ENCODE measurements at regions not wholly inside any gene's neighbourhood (a gene's known extent, or its start where the extent isn't known, plus 50 kb on each side); places are given as distances from the start of the nearest gene placed in this dataset.

- no peak overlapping the region for H2AK5ac ChIP-seq (ENCODE audit: low read length)
- no peaks in the 10 kb centered on the region for H3K79me1 ChIP-seq (ENCODE audit: low read length)
- H3K27ac ChIP-seq (ENCODE audit: low read depth, low read length) = no peak overlapping the region
- H3K14ac ChIP-seq (ENCODE audit: low read length) = no peak overlapping the region
- no peaks in the 10 kb centered on the region for H3K79me2 ChIP-seq (ENCODE audit: control insufficient read depth, insufficient read depth, low read length, poor library complexity)
- H4K12ac ChIP-seq (ENCODE audit: low read depth, low read length) = no peak overlapping the region
- H3K4me1 ChIP-seq (ENCODE audit: control insufficient read depth in 1 of 2, insufficient read depth in 2 of 2, low read length in 2 of 2) = no peaks in the 10 kb centered on the region
- H3K27me3 ChIP-seq (ENCODE audit: insufficient read depth, low read length) = no peaks in the 10 kb centered on the region
- H3K36me3 ChIP-seq (ENCODE audit: control insufficient read depth in 1 of 2, insufficient read depth in 2 of 2, low read length in 2 of 2) = no peaks in the 10 kb centered on the region
- H3K9ac ChIP-seq (ENCODE audit: low read length) = no peak overlapping the region
- H2BK12ac ChIP-seq (ENCODE audit: low read length) = no peak overlapping the region
- no peak overlapping the region for H2BK120ac ChIP-seq (ENCODE audit: insufficient read depth, low read length, poor library complexity)
- H3K4me3 ChIP-seq (ENCODE audit: low read depth, low read length) = no peak overlapping the region
- no peak overlapping the region for H2BK5ac ChIP-seq (ENCODE audit: low read depth, low read length, poor library complexity)
- no peak overlapping the region for H3K4me2 ChIP-seq (ENCODE audit: low read length)
- no peak overlapping the region for H4K8ac ChIP-seq (ENCODE audit: low read depth, low read length)
- no peak overlapping the region for H3K4ac ChIP-seq (ENCODE audit: low read depth, low read length)
- no peaks in the 10 kb centered on the region for H3K9me3 ChIP-seq (ENCODE audit: insufficient read depth, low read depth, low read length)
- no peak overlapping the region for H4K91ac ChIP-seq (ENCODE audit: low read depth, low read length)
- H3K23ac ChIP-seq (ENCODE audit: low read length) = no peak overlapping the region
- no peak overlapping the region for H2AFZ ChIP-seq (ENCODE audit: insufficient read depth, low read length, poor library complexity)
- WGBS (ENCODE audit: extremely low coverage, insufficient coverage, insufficient read length) = no CpG with 5 or more reads among the region's 1 CpG
- H3K18ac ChIP-seq (ENCODE audit: low read length) = no peak overlapping the region
- DNase-seq = peak; percentile 58 to 90
Measured at GRCh38 chr1:195754874-195755273, 853.4 kb downstream of the KCNT2 start.

GRCh38 chr1:195754303-195754702 is 853.9 kb downstream of the KCNT2 start:
- H3K27ac ChIP-seq (ENCODE audit: low read depth, low read length) = no peak overlapping the region
- no peak overlapping the region for H3K18ac ChIP-seq (ENCODE audit: low read length)
- H2BK5ac ChIP-seq (ENCODE audit: low read depth, low read length, poor library complexity) = no peak overlapping the region
- no peak overlapping the region for H3K4me2 ChIP-seq (ENCODE audit: low read length)
- no peaks in the 10 kb centered on the region for H3K27me3 ChIP-seq (ENCODE audit: insufficient read depth, low read length)
- H3K4me3 ChIP-seq (ENCODE audit: low read depth, low read length) = no peak overlapping the region
- no peak overlapping the region for H4K12ac ChIP-seq (ENCODE audit: low read depth, low read length)
- WGBS (ENCODE audit: extremely low coverage, insufficient coverage, insufficient read length) = no CpG with 5 or more reads among the region's 4 CpGs
- no peak overlapping the region for H2AFZ ChIP-seq (ENCODE audit: insufficient read depth, low read length, poor library complexity)
- no peaks in the 10 kb centered on the region for H3K79me1 ChIP-seq (ENCODE audit: low read length)
- H3K4ac ChIP-seq (ENCODE audit: low read depth, low read length) = no peak overlapping the region
- H3K79me2 ChIP-seq (ENCODE audit: control insufficient read depth, insufficient read depth, low read length, poor library complexity) = no peaks in the 10 kb centered on the region
- no peak overlapping the region for H2BK12ac ChIP-seq (ENCODE audit: low read length)
- no peak overlapping the region for H2AK5ac ChIP-seq (ENCODE audit: low read length)
- no peak overlapping the region for H2BK120ac ChIP-seq (ENCODE audit: insufficient read depth, low read length, poor library complexity)
- no peak overlapping the region for H3K9ac ChIP-seq (ENCODE audit: low read length)
- no peak overlapping the region for H3K14ac ChIP-seq (ENCODE audit: low read length)
- DNase-seq = peak; percentile 27 to 69
- H4K91ac ChIP-seq (ENCODE audit: low read depth, low read length) = no peak overlapping the region
- H3K9me3 ChIP-seq (ENCODE audit: insufficient read depth, low read depth, low read length) = no peaks in the 10 kb centered on the region
- no peaks in the 10 kb centered on the region for H3K36me3 ChIP-seq (ENCODE audit: control insufficient read depth in 1 of 2, insufficient read depth in 2 of 2, low read length in 2 of 2)
- no peaks in the 10 kb centered on the region for H3K4me1 ChIP-seq (ENCODE audit: control insufficient read depth in 1 of 2, insufficient read depth in 2 of 2, low read length in 2 of 2)
- H3K23ac ChIP-seq (ENCODE audit: low read length) = no peak overlapping the region
- H4K8ac ChIP-seq (ENCODE audit: low read depth, low read length) = no peak overlapping the region

GRCh38 chr1:195748969-195749368 is 859.3 kb downstream of the KCNT2 start:
- no peak overlapping the region for H2BK12ac ChIP-seq (ENCODE audit: low read length)
- H3K14ac ChIP-seq (ENCODE audit: low read length) = no peak overlapping the region
- H3K4me2 ChIP-seq (ENCODE audit: low read length) = no peak overlapping the region
- H3K79me1 ChIP-seq (ENCODE audit: low read length) = peaks cover 4% of the 10 kb centered on the region
- H3K9ac ChIP-seq (ENCODE audit: low read length) = no peak overlapping the region
- H3K27me3 ChIP-seq (ENCODE audit: insufficient read depth, low read length) = no peaks in the 10 kb centered on the region
- H2AK5ac ChIP-seq (ENCODE audit: low read length) = no peak overlapping the region
- H2BK120ac ChIP-seq (ENCODE audit: insufficient read depth, low read length, poor library complexity) = no peak overlapping the region
- no peak overlapping the region for H4K8ac ChIP-seq (ENCODE audit: low read depth, low read length)
- no peak overlapping the region for H2AFZ ChIP-seq (ENCODE audit: insufficient read depth, low read length, poor library complexity)
- H3K4ac ChIP-seq (ENCODE audit: low read depth, low read length) = no peak overlapping the region
- no peaks in the 10 kb centered on the region for H3K79me2 ChIP-seq (ENCODE audit: control insufficient read depth, insufficient read depth, low read length, poor library complexity)
- no peak overlapping the region for H2BK5ac ChIP-seq (ENCODE audit: low read depth, low read length, poor library complexity)
- H3K27ac ChIP-seq (ENCODE audit: low read depth, low read length) = no peak overlapping the region
- DNase-seq = no peak
- H3K9me3 ChIP-seq (ENCODE audit: insufficient read depth, low read depth, low read length) = no peaks in the 10 kb centered on the region
- no peak overlapping the region for H3K18ac ChIP-seq (ENCODE audit: low read length)
- no peak overlapping the region for H3K4me3 ChIP-seq (ENCODE audit: low read depth, low read length)
- H4K12ac ChIP-seq (ENCODE audit: low read depth, low read length) = no peak overlapping the region
- H4K91ac ChIP-seq (ENCODE audit: low read depth, low read length) = no peak overlapping the region
- H3K36me3 ChIP-seq (ENCODE audit: control insufficient read depth in 1 of 2, insufficient read depth in 2 of 2, low read length in 2 of 2) = no peaks in the 10 kb centered on the region
- peaks cover 4 to 5% of the 10 kb centered on the region in 2 experiments for H3K4me1 ChIP-seq (ENCODE audit: control insufficient read depth in 1 of 2, insufficient read depth in 2 of 2, low read length in 2 of 2)
- no CpG with 5 or more reads among the region's 1 CpG for WGBS (ENCODE audit: extremely low coverage, insufficient coverage, insufficient read length)
- H3K23ac ChIP-seq (ENCODE audit: low read length) = no peak overlapping the region

GRCh38 chr1:195745189-195746010 is 862.8 kb downstream of the KCNT2 start:
- Histone ChIP-seq H3K4me2 (ENCODE audit: low read length) (no peak overlapping the region), H4K12ac (ENCODE audit: low read depth, low read length) (no peak overlapping the region), H2AK5ac (ENCODE audit: low read length) (no peak overlapping the region), H4K8ac (ENCODE audit: low read depth, low read length) (no peak overlapping the region), H3K79me1 (ENCODE audit: low read length) (peaks cover 15% of the 10 kb centered on the region), H2BK120ac (ENCODE audit: insufficient read depth, low read length, poor library complexity) (no peak overlapping the region), H3K27ac (ENCODE audit: low read depth, low read length) (no peak overlapping the region), H3K4me1 (ENCODE audit: control insufficient read depth in 1 of 2, insufficient read depth in 2 of 2, low read length in 2 of 2) (peaks cover 10 to 13% of the 10 kb centered on the region in 2 experiments), H2BK12ac (ENCODE audit: low read length) (no peak overlapping the region), H3K79me2 (ENCODE audit: control insufficient read depth, insufficient read depth, low read length, poor library complexity) (no peaks in the 10 kb centered on the region), H3K9ac (ENCODE audit: low read length) (no peak overlapping the region), H3K9me3 (ENCODE audit: insufficient read depth, low read depth, low read length) (no peaks in the 10 kb centered on the region), H3K4me3 (ENCODE audit: low read depth, low read length) (no peak overlapping the region), H2AFZ (ENCODE audit: insufficient read depth, low read length, poor library complexity) (no peak overlapping the region), H3K36me3 (ENCODE audit: control insufficient read depth in 1 of 2, insufficient read depth in 2 of 2, low read length in 2 of 2) (no peaks in the 10 kb centered on the region), H3K27me3 (ENCODE audit: insufficient read depth, low read length) (no peaks in the 10 kb centered on the region), H3K18ac (ENCODE audit: low read length) (no peak overlapping the region), H2BK5ac (ENCODE audit: low read depth, low read length, poor library complexity) (no peak overlapping the region), H3K14ac (ENCODE audit: low read length) (no peak overlapping the region), H3K4ac (ENCODE audit: low read depth, low read length) (no peak overlapping the region), H4K91ac (ENCODE audit: low read depth, low read length) (no peak overlapping the region), H3K23ac (ENCODE audit: low read length) (no peak overlapping the region)
- no CpG with 5 or more reads among the region's 1 CpG for WGBS (ENCODE audit: extremely low coverage, insufficient coverage, insufficient read length)
- no peak for DNase-seq
